Dedifferentiated amniotic fluid mesenchymal stem cell (primary cell): ENCODE measurements at regions not wholly inside any gene's neighbourhood (a gene's known extent, or its start where the extent isn't known, plus 50 kb on each side); places are given as distances from the start of the nearest gene placed in this dataset.

Experiments used
- DNase-seq: peaks from one replicate; pipeline ENCODE4 v3.0.0-alpha.2; 2016; ENCODE audit errors: extremely low spot score

DNA sequence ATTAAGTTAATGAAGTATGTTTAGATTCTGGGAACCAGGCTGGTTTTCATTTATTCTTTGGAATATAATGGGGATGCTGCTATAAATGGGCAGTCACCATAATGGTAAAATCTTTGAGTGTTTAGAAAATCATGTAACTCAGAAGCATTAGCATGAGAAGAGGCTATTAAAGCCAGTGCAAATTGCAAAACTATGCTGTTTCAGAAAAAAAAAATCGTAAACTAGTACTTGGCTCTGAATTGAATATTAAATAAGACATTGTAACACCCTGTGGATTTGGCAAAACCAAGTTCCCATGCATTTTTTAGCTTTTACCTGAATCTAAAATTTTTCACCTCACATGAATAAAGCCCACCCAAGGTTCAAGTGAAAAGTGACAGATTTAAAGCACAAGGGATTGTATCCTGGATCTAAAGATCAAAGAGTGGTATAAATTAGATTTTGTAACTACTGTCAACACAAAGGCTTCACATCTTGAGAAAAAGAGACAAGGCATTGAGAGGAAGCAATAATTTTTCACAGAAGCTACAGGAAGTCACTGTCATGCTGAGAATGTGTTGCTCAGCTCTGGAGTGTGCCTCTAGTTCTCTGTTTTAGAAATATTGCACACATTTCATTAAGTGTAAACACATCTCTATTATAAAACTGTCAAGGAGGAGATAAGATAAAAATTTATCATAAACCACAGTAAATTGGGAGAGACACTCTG, 142.2 kb downstream of the ABCA8 start:
- DNase-seq, result no peak

DNA sequence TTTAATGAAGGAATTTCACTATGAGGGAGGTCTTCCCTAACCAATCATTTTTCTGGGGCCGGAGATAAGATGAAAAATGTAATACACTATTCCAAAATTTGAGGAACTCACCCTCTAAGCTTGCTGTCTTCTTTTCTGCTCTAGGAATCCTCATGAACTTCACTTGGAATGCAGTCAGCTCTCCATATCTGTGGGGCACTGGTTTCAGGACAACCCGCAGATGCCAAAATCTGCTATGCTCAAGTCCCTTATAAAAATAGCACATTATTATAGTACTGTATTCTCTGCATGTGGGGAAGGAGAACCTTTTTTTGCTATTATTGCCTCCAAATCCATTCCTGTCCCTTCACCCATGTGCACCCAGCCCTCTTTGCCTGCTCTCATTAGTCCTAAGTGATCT, 146.0 kb downstream of the ABCA8 start:
- DNase-seq, result no peak

DNA sequence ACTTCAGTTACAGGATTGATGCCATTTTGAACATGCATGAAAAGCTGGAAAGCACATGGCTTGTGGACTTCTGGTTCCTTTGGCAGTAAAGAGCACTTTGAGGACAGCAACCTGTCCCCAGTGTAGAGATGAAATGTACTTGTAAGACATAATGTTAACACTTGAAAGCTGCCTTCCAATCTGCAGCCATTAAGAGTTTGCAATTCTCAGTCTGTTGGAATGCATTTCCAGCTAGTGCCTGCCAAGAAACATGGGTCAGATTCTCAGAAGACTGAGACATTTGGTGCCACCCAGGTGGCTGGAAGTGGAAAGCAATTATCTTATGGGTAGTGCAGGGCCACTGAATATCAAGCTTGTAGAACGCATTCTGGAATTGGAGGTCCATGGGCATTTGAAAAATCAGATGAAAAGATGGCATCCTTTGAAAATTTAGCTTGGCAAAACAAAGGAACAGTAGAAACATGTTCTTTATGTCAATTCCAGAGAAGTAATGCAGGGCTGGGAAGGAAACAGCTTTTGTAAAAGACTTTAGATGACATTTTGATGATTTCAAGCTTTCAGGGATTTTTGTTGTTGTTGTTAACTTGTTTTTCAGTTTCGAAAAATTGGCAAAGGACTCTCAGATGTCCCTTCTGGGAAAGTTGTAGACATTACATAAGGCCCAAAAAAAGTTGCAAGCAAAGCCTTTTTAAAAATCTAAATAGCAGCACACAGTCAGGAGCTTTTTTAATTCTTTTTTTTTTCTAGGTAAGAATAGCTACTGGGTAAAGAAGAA, 147.0 kb downstream of the ABCA8 start:
- no peak for DNase-seq

DNA sequence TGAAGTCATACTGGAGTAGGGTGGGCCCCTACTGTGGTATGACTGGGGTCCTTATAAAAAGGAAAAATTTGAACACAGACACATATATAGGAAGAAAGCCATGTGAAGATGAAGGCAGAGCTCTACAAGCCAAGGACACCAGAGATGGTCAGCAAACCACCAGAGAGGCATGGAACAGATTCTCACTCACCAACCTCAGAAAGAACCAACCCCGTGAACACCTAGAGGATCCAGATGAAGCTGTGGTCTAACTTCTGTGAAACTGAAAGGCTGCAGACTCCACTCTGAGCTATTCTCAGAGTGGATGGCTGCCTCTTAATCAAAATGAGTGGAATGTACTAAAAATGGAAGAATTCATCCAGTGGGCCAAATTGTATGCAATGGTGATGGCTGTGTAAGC, 149.6 kb downstream of the ABCA8 start:
- DNase-seq, result no peak

DNA sequence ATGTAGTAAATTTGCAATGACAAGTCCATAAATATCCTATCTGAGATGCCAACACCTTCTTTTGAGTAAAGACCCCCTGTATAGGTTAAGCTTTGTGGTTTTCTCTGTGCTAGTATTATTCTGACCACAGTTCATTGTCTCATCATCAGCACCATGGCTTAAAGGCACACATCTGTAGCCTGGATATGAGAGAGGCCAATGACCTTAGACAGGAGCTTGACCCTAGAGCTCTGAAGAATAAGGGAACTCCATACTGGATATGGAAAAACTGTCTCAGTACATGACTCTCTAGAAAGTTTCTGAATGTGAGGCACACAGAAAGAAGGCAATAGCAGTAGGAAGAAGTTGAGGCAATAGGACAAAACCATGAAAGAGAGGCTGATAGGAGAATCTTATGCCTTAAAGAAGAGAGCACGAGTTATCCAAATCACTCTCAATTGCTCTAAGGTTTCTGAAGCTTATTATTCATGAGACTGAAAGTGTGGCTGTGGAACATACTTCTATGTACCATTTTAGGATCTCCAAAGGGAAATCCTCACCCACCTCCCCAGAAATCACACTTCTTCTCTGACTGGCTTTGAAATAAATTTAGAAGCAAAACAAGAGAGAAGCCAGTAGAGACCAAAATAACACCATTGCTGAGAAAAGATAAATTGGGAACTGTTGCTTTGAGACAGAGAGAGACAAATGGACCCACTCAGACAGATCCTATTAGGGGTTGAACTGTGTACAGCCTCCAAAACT, 150.2 kb downstream of the ABCA8 start:
- no peak for DNase-seq

DNA sequence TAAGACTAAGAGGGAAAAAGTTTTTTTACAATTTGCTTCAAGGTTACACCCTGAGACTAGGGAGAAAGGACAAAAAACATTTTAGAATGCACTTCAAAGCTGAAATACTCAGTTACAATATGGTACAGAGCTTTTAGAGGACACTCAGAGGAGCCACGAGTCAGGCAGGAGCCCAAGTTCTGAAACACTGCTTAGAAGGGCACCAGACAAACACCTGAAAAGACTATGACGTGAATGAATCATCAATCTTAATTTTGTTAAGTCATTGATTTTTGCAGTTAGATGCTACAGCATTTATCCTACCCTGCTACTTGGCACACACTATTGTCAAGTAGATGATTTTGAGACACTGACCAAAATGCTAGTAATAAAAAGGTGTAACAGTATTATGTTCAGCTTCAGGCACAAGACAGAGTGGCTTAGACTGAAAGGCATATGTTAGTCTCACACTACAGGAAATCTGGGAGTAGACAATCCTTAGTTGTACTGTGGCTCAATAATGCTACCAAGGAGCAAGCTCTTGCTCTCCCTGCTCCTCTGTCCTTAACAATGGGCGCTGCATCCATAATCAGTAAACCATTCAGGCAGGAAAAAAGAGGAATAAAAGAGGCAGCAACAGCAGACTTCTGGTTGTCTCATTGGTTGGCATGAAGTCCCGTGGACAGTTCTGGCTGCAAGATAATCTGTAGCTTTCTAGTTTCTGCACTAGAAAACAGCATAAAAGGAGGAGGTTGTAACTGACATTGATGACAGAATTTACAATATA, 151.8 kb downstream of the ABCA8 start:
- no peak for DNase-seq

DNA sequence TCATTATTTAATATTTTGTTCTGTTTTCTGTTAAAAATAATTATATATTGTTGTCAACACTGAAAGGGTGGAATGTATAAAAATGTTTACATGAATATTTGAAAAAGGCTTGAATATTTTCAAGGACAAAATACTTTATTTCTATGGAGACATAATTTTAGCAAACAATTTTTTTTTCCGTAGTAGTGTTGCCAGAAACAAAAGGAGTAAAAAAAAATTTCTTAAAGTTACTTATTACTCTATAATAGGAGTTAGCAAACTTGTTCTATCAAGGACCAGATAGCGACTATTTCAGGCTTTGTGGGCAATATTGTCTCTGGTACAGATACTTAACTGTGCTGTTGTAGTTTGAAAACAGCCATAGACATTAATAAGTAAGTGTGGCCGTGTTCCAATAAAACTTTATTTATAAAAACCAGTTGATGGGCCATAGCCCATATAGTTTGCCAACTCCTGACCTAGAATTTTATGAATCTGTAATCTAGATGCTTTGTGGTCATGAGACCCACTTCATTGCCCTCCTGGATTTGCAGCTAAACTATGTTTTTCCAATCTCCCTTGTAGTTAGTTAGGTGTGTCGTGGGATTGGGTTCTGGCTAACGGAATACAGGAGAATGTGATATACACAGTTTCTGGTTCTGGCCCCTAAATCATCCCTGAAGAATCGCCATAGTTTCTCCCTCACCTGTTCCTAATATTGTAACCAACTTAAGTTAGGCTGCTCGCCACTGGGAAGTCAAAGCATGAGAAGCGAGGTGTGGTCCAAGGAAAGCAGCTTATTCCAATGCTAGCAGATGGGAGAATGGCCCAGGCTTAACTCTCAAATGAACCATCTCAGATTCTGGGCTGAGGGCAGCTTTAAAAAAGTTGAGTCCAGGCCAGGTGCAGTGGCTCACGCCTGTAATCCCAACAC, 153.6 kb downstream of the ABCA8 start:
- DNase-seq, result no peak

DNA sequence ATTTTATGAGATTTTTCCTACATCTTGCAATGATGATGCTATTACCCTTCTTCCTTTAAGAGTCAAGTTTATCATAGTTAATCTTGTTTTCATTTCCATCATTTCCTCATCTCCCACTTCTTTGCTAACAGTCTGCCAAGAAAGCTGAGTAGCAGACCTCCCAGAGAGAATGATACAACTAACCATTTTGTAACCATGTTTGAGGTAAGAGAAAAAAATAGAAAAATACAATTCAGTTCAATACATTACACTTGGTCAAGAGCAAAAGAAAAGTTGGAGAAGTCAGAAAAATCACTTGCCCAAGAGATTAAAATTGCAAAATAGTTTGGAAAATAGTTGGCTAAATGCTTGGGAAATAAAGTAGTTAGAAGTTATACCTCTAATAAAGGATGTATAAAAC, 154.4 kb downstream of the ABCA8 start:
- DNase-seq, result no peak

DNA sequence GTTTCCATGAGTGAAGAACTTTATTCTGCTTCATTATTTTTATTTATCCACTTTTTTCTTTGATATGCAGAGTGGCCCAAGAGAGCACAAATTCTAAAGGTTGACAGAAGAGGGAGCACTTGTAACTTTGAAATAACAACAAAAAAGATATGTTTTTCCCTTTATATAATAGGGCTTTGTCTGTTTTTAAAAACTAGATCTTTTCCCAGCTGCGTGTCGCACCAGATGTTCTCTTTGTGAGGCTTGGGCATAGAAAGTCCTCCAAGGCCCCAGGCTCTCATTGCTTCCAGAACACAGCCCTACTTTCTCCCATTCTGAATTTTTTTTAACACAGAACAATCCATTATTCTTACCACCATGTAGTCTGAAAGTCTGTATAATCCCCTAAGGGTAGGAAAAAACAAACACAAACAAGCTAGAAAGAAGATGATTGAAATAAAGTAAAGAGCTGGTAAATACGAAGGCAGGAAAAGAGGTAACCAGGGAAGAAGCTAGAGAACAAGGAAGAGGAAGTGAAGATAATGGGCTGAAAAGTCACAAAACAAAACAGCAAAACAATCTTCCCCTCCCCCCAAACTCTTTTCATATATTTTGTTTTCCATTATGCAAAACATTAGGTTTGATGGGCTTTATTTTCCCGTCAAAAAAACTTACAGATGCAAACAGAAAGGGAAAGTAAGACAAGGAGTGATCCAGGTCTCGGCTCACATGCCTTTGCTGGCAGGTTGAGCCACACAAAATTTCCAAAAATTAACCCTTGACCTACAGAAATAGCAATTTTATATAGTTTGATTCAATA, 160.4 kb downstream of the ABCA8 start:
- DNase-seq, result peak; percentile 49

DNA sequence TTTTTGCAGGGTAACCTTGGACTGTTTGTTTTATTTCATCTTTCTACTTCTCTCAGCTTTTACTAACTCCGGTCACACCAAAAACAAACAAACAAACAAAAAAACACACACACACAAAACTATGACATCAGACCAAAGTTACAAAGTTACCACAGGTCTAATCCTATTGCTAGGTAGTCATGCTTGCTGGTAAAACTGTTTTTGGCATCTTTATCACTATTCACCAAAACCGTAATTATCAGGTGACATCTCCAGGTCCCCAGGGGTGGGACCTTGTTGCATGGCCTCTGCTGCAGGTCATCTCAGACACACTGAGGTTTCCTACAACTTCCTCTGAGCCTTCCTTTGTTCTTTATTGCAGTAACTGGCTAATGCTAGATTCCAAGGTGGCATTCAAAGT, 162.3 kb downstream of the ABCA8 start:
- DNase-seq, result no peak

DNA sequence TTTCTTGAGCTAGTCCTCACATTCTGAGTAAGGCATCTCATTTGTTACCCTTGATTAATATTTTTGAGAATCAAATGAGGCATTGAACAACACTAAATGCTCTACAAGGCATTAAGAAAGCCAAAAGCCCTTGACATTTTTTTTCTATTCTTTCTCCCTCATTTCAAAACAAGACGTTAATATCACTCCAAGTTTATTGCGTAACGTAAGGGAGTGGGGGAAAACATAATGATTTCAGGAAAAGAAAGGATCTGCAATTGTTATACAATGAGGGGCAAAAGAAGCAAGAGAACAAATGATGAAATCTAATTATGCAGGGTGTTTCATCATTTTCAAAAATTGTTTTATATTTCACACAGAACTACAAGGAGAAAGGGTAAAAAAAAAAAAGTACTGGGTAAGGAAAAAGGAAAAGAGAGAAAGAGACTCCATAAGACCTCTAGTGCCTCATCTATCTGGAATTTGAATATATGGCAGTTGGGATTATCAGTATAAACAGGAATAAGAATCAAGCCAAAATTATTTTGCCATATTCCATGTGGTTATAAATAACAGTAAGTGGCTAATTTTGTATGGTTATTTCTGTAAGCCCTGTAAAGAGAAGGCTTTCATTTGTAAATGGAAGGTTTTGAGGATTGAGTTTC, 163.0 kb downstream of the ABCA8 start:
- DNase-seq, result no peak

DNA sequence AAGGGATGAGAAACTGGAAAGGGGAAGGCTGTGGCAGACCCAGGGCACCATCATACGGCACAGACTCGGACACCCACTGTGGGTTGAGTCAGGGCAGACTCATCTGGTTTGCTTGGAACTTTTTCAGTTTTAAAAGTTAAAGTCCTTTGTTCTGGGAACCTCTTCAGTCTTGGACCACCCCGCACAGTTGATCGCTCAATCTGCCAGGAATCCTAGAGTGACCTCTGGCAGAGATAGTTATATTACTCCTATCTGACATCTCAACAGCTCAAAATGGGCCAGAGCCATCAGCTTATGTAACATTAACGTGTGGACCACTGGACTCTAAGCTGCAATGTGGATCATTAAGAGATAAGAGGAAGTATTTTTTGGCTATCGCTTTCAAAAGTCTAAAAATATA, 164.3 kb downstream of the ABCA8 start:
- no peak for DNase-seq

DNA sequence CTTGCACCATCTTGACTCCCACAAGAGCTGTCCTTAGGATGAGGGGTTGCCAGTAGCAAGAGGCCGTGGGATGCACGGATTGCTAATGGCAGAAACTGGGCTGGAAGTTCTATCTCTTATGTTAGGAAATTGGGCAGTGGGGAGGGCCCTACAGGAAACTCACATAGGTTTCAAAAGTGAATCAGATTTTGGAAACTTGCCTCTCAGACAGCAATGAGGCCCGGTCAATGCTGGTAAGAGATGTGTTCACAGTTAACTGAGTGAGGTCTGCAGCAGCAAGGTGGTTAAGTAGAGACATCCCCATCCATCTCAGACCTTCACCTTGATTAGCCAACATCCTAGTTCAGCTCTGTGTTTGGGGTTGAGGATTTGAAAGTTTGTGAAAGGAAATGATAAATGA, 164.7 kb downstream of the ABCA8 start:
- no peak for DNase-seq

DNA sequence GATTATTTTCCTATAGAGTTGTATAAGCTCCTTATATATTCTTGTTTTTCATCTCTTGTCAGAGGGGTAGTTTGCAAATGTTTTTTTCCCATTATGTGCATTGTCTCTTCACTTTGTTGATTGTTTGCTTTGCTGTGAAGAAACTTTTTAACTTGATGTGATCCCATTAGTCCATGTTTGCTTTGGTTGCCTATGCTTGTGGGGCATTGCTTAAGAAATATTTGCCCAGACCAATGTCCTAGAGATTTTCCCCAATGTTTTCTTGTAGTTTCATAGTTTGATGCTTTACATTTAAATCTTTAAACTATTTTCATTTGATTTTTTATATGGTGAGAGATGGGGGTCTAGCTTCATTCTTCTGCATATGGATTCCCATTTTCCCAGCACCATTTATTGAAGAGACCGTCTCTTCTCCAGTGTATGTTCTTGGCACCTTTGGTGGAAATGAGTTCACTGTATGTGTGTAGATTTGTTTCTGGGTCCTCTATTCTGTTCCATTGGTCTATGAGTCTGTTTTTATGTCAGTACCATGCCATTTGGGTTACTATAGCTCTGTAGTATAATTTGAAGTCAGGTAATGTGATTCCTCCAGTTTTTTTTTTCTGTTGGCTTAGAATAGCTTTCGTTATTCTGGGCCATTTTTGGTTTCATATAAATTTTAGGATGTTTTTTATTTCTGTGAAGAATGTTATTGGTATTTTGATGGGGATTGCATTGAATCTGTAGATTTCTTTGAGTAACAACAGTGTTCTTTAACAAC, 165.8 kb downstream of the ABCA8 start:
- no peak for DNase-seq

DNA sequence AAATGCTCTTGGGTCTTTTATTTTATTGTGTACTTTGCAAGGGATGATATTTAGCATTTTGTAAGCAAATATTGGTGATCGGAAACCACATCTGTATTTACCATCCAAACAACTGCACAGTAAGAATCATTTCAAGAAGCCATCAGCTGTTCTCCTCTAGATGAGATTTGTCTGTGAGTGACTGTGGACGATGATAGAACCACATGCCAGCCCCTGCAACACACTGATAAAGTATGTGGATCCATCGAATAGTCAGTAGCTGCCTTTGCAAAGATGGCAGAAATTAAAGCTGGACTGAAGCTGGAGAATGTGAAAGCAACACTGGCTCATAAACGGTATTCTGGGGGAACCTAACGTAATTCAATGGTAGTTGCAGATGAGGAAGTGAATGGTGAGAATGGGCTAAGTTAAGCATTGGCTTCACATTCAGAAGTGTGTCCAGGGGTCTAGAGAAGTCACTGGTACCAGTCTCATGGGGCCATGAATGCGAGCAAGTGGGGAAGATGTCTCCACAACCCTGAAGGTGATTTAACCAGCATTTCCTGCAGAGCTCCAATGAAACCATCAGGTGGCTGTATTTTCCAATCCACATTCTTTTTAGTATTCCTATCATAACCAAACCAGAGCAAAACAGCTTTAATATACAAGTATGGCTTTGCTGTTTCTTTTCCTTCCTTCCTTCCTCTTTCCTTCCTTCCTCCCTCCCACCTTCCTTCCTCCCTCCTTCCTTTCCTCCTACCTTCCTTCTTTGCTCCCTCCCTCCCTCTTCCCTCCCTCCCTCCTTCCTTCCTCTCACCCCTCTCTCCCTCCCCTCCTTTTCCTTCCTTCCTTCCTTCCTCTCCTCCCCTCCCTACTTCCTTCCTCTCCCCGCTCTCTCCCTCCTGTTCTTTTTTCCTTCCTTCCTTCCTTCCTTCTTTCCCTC, 169.4 kb downstream of the ABCA8 start:
- no peak for DNase-seq

DNA sequence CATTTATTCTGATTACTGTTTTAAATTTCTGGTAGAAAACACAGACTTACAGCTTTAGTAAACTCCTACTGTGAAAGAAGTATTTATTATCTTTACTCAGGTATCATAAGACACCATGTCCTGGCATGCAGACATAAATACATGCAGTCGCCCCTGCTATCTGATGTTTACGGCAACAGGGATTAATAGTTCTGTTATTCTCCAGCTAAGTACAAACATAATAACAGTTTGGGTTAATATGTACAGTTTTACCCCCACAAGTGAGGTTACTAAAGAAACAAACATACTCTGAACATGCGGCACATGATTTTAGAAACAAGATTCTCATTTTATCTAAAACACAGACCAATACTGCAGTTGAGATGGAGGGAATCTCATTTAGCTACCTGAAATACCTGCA, 170.8 kb downstream of the ABCA8 start:
- no peak for DNase-seq

DNA sequence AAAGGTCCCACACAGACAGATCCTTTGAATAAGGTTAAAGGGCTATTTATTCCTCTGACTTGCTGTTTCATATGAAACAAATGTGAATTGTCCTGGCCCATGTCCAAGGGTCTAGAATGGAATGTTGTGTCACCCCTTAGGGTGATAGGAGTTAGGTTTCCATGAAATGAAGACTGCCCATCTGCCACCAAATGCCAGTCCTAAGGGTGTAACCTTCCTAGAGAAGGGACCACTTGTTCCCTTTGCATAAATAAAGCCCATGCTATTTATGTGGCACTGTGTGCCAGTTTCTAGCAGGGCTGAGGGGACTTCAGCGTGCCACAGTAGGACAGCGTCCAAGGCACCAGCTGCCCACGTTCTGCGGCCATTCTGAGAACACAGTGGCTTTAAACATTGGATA, 171.3 kb downstream of the ABCA8 start:
- no peak for DNase-seq

DNA sequence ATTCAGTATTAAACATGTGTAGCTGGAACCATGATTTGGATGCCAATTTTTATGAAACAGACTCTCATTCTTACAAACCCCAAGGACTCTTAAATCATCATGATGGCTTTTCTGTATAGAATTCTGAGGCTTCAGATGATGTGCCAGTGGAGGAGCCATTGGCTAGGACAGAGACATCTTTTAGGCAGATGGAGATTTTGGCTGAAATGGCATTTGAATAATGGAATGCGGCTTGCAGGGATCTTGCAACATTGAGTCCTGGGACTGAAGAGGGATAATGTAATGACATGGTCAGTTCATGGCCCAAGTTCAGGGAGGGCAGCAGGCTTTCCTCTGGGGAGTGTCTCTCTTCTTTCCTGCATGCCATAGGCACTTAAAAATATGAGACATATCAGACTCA, 172.4 kb downstream of the ABCA8 start:
- DNase-seq, result no peak
